ENCODE measurements at regions not wholly inside any gene's neighbourhood (a gene's known extent, or its start where the extent isn't known, plus 50 kb on each side); places are given as distances from the start of the nearest gene placed in this dataset.

GRCh38 chr5:5884593-5884992 lies 462.1 kb downstream of the ICE1 start:
- WGBS, 3 donors, result 71 to 89% (median 81%) methylated on average over 5 of the region's 5 CpGs
- FAIRE-seq, result no peak

GRCh38 chr5:5883562-5883961 lies 461.1 kb downstream of the ICE1 start:
- DNase-seq (no peak), FAIRE-seq (no peak)
- Histone ChIP-seq H3K27me3 (ENCODE audit: control insufficient read depth in 3 of 3, insufficient read depth in 3 of 3, low read length in 3 of 3) (peaks cover 0 to 4% (median 0%) of the 10 kb centered on the region in 3 donors), H3K4me3 (ENCODE audit: low read depth in 1 of 3, low read length in 3 of 3) (no peak overlapping the region), H3K4me1 (ENCODE audit: control insufficient read depth in 3 of 3, insufficient read depth in 2 of 3, low read depth in 1 of 3, low read length in 2 of 3) (no peaks in the 10 kb centered on the region), H3K9me3 (ENCODE audit: control insufficient read depth in 2 of 2, insufficient read depth in 1 of 2, low read depth in 1 of 2, low read length in 1 of 2) (no peaks in the 10 kb centered on the region), H3K27ac (ENCODE audit: low read depth in 1 of 3, low read length in 2 of 3) (no peak overlapping the region), H3K36me3 (ENCODE audit: control insufficient read depth in 3 of 3, insufficient read depth in 2 of 3, low read depth in 1 of 3, low read length in 3 of 3) (no peaks in the 10 kb centered on the region)
- WGBS, 3 donors, result 50 to 67% (median 55%) methylated on average over 5 of the region's 5 CpGs

More at GRCh38 chr5:5884593-5884992, 462.1 kb downstream of the ICE1 start:
- no peak overlapping the region for H3K4me3 ChIP-seq (ENCODE audit: low read depth in 1 of 3, low read length in 3 of 3)
- peaks cover 0 to 4% (median 0%) of the 10 kb centered on the region in 3 donors for H3K27me3 ChIP-seq (ENCODE audit: control insufficient read depth in 3 of 3, insufficient read depth in 3 of 3, low read length in 3 of 3)
- H3K36me3 ChIP-seq (ENCODE audit: control insufficient read depth in 3 of 3, insufficient read depth in 2 of 3, low read depth in 1 of 3, low read length in 3 of 3), result no peaks in the 10 kb centered on the region
- no peaks in the 10 kb centered on the region for H3K9me3 ChIP-seq (ENCODE audit: control insufficient read depth in 2 of 2, insufficient read depth in 1 of 2, low read depth in 1 of 2, low read length in 1 of 2)
- H3K4me1 ChIP-seq (ENCODE audit: control insufficient read depth in 3 of 3, insufficient read depth in 2 of 3, low read depth in 1 of 3, low read length in 2 of 3), result no peaks in the 10 kb centered on the region
- H3K27ac ChIP-seq (ENCODE audit: low read depth in 1 of 3, low read length in 2 of 3), result no peak overlapping the region
- DNase-seq, result no peak

GRCh38 chr5:5883146-5883545 lies 460.7 kb downstream of the ICE1 start:
- WGBS, 3 donors, result 60 to 77% (median 63%) methylated on average over 5 of the region's 5 CpGs
- DNase-seq, result no peak
- FAIRE-seq, result no peak
- Histone ChIP-seq H3K4me1 (ENCODE audit: control insufficient read depth in 3 of 3, insufficient read depth in 2 of 3, low read depth in 1 of 3, low read length in 2 of 3) (no peaks in the 10 kb centered on the region), H3K9me3 (ENCODE audit: control insufficient read depth in 2 of 2, insufficient read depth in 1 of 2, low read depth in 1 of 2, low read length in 1 of 2) (no peaks in the 10 kb centered on the region), H3K27me3 (ENCODE audit: control insufficient read depth in 3 of 3, insufficient read depth in 3 of 3, low read length in 3 of 3) (peaks cover 0 to 4% (median 0%) of the 10 kb centered on the region in 3 donors), H3K27ac (ENCODE audit: low read depth in 1 of 3, low read length in 2 of 3) (no peak overlapping the region), H3K4me3 (ENCODE audit: low read depth in 1 of 3, low read length in 3 of 3) (no peak overlapping the region), H3K36me3 (ENCODE audit: control insufficient read depth in 3 of 3, insufficient read depth in 2 of 3, low read depth in 1 of 3, low read length in 3 of 3) (no peaks in the 10 kb centered on the region)

GRCh38 chr5:5882706-5883105 lies 460.2 kb downstream of the ICE1 start:
- WGBS, 3 donors, result 30 to 65% (median 43%) methylated on average over 6 of the region's 6 CpGs
- Histone ChIP-seq H3K4me3 (ENCODE audit: low read depth in 1 of 3, low read length in 3 of 3) (no peak overlapping the region), H3K36me3 (ENCODE audit: control insufficient read depth in 3 of 3, insufficient read depth in 2 of 3, low read depth in 1 of 3, low read length in 3 of 3) (no peaks in the 10 kb centered on the region), H3K27me3 (ENCODE audit: control insufficient read depth in 3 of 3, insufficient read depth in 3 of 3, low read length in 3 of 3) (peaks cover 0 to 4% (median 0%) of the 10 kb centered on the region in 3 donors), H3K4me1 (ENCODE audit: control insufficient read depth in 3 of 3, insufficient read depth in 2 of 3, low read depth in 1 of 3, low read length in 2 of 3) (no peaks in the 10 kb centered on the region), H3K9me3 (ENCODE audit: control insufficient read depth in 2 of 2, insufficient read depth in 1 of 2, low read depth in 1 of 2, low read length in 1 of 2) (no peaks in the 10 kb centered on the region), H3K27ac (ENCODE audit: low read depth in 1 of 3, low read length in 2 of 3) (no peak overlapping the region)
- DNase-seq, result no peak
- FAIRE-seq, result no peak

GRCh38 chr5:5881294-5881693 lies 458.8 kb downstream of the ICE1 start:
- Histone ChIP-seq H3K36me3 (ENCODE audit: control insufficient read depth in 3 of 3, insufficient read depth in 2 of 3, low read depth in 1 of 3, low read length in 3 of 3) (no peaks in the 10 kb centered on the region), H3K27ac (ENCODE audit: low read depth in 1 of 3, low read length in 2 of 3) (no peak overlapping the region), H3K4me1 (ENCODE audit: control insufficient read depth in 3 of 3, insufficient read depth in 2 of 3, low read depth in 1 of 3, low read length in 2 of 3) (no peaks in the 10 kb centered on the region), H3K4me3 (ENCODE audit: low read depth in 1 of 3, low read length in 3 of 3) (no peak overlapping the region), H3K27me3 (ENCODE audit: control insufficient read depth in 3 of 3, insufficient read depth in 3 of 3, low read length in 3 of 3) (no peaks in the 10 kb centered on the region), H3K9me3 (ENCODE audit: control insufficient read depth in 2 of 2, insufficient read depth in 1 of 2, low read depth in 1 of 2, low read length in 1 of 2) (no peaks in the 10 kb centered on the region)
- FAIRE-seq (no peak), DNase-seq (no peak)
- WGBS, 3 donors, result 43 to 45% (median 43%) methylated on average over 5 of the region's 5 CpGs

- H3K27me3 ChIP-seq (ENCODE audit: control insufficient read depth in 3 of 3, insufficient read depth in 3 of 3, low read length in 3 of 3), result no peaks in the 10 kb centered on the region
- no peaks in the 10 kb centered on the region for H3K9me3 ChIP-seq (ENCODE audit: control insufficient read depth in 2 of 2, insufficient read depth in 1 of 2, low read depth in 1 of 2, low read length in 1 of 2)
- no peaks in the 10 kb centered on the region for H3K36me3 ChIP-seq (ENCODE audit: control insufficient read depth in 3 of 3, insufficient read depth in 2 of 3, low read depth in 1 of 3, low read length in 3 of 3)
- DNase-seq (no peak), FAIRE-seq (no peak)
- no peak overlapping the region for H3K27ac ChIP-seq (ENCODE audit: low read depth in 1 of 3, low read length in 2 of 3)
- H3K4me3 ChIP-seq (ENCODE audit: low read depth in 1 of 3, low read length in 3 of 3), result no peak overlapping the region
- 87 to 89% (median 88%) methylated on average over 9 of the region's 9 CpGs for WGBS, 3 donors
- no peaks in the 10 kb centered on the region for H3K4me1 ChIP-seq (ENCODE audit: control insufficient read depth in 3 of 3, insufficient read depth in 2 of 3, low read depth in 1 of 3, low read length in 2 of 3)
Measured at GRCh38 chr5:5880077-5880763, 457.7 kb downstream of the ICE1 start.

- Histone ChIP-seq H3K4me3 (ENCODE audit: low read depth in 1 of 3, low read length in 3 of 3) (no peak overlapping the region), H3K27me3 (ENCODE audit: control insufficient read depth in 3 of 3, insufficient read depth in 3 of 3, low read length in 3 of 3) (no peaks in the 10 kb centered on the region), H3K27ac (ENCODE audit: low read depth in 1 of 3, low read length in 2 of 3) (no peak overlapping the region), H3K36me3 (ENCODE audit: control insufficient read depth in 3 of 3, insufficient read depth in 2 of 3, low read depth in 1 of 3, low read length in 3 of 3) (no peaks in the 10 kb centered on the region), H3K4me1 (ENCODE audit: control insufficient read depth in 3 of 3, insufficient read depth in 2 of 3, low read depth in 1 of 3, low read length in 2 of 3) (no peaks in the 10 kb centered on the region), H3K9me3 (ENCODE audit: control insufficient read depth in 2 of 2, insufficient read depth in 1 of 2, low read depth in 1 of 2, low read length in 1 of 2) (no peaks in the 10 kb centered on the region)
- WGBS, 3 donors, result 61 to 76% (median 71%) methylated on average over 4 of the region's 4 CpGs
- no peak for DNase-seq
- no peak for FAIRE-seq
Measured at GRCh38 chr5:5857396-5857795, 434.9 kb downstream of the ICE1 start.

- Histone ChIP-seq H3K9me3 (ENCODE audit: control insufficient read depth in 2 of 2, insufficient read depth in 1 of 2, low read depth in 1 of 2, low read length in 1 of 2) (no peaks in the 10 kb centered on the region), H3K4me1 (ENCODE audit: control insufficient read depth in 3 of 3, insufficient read depth in 2 of 3, low read depth in 1 of 3, low read length in 2 of 3) (no peaks in the 10 kb centered on the region), H3K27me3 (ENCODE audit: control insufficient read depth in 3 of 3, insufficient read depth in 3 of 3, low read length in 3 of 3) (no peaks in the 10 kb centered on the region), H3K27ac (ENCODE audit: low read depth in 1 of 3, low read length in 2 of 3) (no peak overlapping the region), H3K36me3 (ENCODE audit: control insufficient read depth in 3 of 3, insufficient read depth in 2 of 3, low read depth in 1 of 3, low read length in 3 of 3) (no peaks in the 10 kb centered on the region), H3K4me3 (ENCODE audit: low read depth in 1 of 3, low read length in 3 of 3) (no peak overlapping the region)
- no peak for DNase-seq
- 53 to 80% (median 60%) methylated on average over 2 of the region's 2 CpGs for WGBS, 3 donors
- FAIRE-seq, result no peak
Measured at GRCh38 chr5:5854087-5854486, 431.6 kb downstream of the ICE1 start.

GRCh38 chr5:5838493-5838892 lies 416.0 kb downstream of the ICE1 start:
- Histone ChIP-seq H3K27me3 (ENCODE audit: control insufficient read depth in 3 of 3, insufficient read depth in 3 of 3, low read length in 3 of 3) (no peaks in the 10 kb centered on the region), H3K9me3 (ENCODE audit: control insufficient read depth in 2 of 2, insufficient read depth in 1 of 2, low read depth in 1 of 2, low read length in 1 of 2) (no peaks in the 10 kb centered on the region), H3K4me3 (ENCODE audit: low read depth in 1 of 3, low read length in 3 of 3) (no peak overlapping the region), H3K36me3 (ENCODE audit: control insufficient read depth in 3 of 3, insufficient read depth in 2 of 3, low read depth in 1 of 3, low read length in 3 of 3) (no peaks in the 10 kb centered on the region), H3K27ac (ENCODE audit: low read depth in 1 of 3, low read length in 2 of 3) (no peak overlapping the region), H3K4me1 (ENCODE audit: control insufficient read depth in 3 of 3, insufficient read depth in 2 of 3, low read depth in 1 of 3, low read length in 2 of 3) (no peaks in the 10 kb centered on the region)
- no peak for FAIRE-seq
- no peak for DNase-seq
- whole genome bisulfite sequencing, 3 donors, result 86 to 87% (median 86%) methylated on average over 12 of the region's 12 CpGs

Measured in small intestine (tissue), 7 donors.